ENCODE measurements at regions not wholly inside any gene's neighbourhood (a gene's known extent, or its start where the extent isn't known, plus 50 kb on each side); places are given as distances from the start of the nearest gene placed in this dataset.
"Not testable (repeated sequence)": the region's sequence is repeated elsewhere in the genome, so short reads cannot be mapped to it uniquely, and the experiment has no call there.

DNA sequence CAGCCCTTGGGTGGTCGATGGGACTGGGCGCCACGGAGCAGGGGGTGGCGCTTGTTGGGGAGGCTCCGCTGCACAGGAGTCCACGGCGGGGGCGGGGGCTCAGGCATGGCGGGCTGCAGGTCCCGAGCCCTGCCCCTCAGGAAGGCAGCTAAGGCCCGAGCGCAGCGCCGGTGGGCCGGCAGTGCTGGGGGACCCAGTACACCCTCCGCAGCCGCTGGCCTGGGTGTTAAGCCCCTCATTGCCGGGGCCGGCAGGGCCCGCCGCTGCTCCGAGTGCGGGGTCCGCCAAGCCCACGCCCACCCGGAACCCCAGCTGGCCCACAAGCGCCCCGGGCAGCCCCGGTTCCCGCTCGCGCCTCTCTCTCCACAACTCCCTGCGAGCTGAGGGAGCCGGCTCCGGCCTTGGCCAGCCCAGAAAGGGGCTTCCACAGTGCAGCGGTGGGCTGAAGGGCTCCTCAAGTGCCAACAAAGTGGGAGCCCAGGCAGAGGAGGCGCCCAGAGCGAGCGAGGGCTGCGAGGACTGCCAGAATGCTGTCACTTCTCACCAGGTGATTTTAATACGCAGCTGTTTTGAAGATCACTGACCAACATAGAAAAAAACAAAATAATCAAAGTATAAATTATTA, 66.1 kb upstream of the NDST4 start:
- DNase-seq, result not testable (repeated sequence)

DNA sequence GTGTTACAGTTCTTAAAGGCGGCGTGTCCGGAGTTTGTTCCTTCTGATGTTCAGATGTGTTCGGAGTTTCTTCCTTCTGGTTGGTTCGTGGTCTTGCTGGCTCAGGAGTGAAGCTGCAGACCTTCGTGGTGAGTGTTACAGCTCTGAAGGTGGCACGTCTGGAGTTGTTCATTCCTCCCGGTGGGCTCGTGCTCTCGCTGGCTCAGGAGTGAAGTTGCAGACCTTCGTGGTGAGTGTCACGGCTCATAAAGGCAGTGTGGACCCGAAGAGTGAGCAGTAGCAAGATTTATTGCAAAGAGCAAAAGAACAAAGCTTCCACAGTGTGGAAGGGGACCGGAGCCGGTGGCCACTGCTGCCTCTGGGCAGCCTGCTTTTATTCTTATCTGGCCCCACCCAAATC, 65.3 kb upstream of the NDST4 start:
- DNase-seq, result not testable (repeated sequence)

DNA sequence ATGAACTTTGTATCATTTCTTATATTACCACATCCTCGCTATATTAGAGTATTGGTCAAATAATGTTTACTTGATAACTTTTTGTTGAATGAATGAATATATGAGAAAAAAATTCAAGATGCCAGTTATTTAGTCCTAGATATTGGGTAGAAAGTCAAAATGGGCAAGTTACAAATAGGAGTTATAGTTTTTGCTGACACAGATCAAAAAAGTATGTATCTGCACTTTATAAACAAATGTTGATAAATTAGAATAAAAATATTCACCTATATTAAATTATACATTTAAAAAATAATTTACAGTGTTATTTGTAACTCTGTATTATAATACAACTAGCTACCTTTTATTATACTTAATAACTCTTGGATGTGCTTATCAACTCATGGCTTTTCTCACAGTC, 57.8 kb upstream of the NDST4 start:
- DNase-seq, result no peak

DNA sequence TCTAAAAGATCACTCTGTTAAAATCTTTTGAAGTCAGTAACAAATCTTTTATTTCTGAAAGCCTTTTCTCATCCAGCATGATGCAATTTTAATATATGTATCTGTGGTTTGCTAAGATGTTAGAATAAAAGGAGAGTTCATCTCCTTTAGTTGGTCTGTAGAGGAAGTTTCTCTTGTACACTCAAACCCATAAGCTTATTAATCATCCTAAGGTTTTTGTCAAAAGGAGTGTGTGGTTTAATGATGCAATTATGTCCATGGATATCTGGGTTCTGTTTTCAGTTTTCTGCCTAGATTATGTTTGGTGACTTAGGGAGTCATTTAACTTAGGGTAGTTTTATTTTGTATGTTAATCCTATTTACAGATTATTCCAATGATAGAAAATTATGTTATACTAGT, 52.1 kb upstream of the NDST4 start:
- DNase-seq, result no peak

Data from activated CD4-positive, alpha-beta T cell treated with anti-CD3 and anti-CD28 coated beads, Interleukin-2, amount 50 U/mL, for 48 hours (primary cell).